ENCODE measurements at regions not wholly inside any gene's neighbourhood (a gene's known extent, or its start where the extent isn't known, plus 50 kb on each side); places are given as distances from the start of the nearest gene placed in this dataset.
"Not testable (repeated sequence)": the region's sequence is repeated elsewhere in the genome, so short reads cannot be mapped to it uniquely, and the experiment has no call there.

DNA sequence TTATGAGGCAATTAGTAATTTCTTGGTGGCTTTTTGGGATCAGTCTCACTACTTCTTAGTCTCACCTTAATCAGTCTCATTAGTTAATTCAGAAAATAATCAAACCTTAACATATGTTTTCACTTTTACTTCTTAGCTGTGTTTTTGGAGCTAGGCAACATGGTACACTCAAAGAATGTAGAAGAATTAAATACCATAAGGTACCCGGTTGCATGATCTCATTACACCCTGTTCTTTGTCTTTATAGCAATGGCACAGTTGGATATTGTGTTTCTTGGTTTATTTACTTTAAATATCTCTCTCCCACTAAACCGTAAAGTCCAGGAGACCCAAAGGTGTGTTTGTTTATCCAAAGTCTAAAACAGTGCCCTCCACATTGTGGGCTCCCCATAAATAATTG lies 132.3 kb downstream of the TNFSF18 start:
- no peak for DNase-seq (ENCODE audit: low read depth in 2 of 2)

DNA sequence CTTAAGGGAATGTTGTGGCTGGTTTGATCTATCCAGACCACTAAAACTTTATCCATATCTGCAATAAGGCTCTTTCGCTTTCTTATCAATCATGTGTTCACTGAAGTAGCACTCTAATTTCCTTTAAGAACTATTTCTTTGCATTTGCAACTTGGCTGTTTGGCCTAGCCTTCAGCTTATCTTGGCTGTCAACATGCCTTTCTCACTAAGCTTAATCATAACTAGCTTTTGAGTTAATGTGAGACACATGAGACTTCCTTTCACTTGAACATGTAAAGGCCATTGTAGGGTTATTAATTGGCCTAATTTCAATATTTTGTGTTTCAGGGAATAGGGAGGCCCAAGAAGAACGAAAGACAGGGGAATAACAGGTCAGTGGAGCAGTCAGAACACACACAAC lies 124.7 kb downstream of the TNFSF18 start:
- no peak for DNase-seq (ENCODE audit: low read depth in 2 of 2)

DNA sequence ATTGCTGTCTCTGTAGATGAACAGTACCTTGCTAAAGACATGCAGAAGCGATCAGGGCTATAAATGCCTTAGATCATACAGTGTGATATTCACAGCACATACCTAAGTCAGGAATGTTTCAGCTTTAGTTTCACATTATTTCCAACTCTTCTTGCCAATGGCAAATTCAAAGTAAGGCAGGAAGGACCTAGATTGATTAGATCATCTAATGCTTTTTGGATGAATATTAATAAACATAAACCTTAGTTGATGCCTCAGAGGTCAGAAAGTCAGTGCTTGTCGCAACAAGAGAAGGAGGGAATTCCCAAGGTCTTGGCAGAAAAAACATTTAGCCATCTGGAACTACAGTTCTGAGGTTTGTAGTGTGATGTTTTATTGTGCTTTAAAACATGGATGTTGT lies 122.3 kb downstream of the TNFSF18 start:
- DNase-seq (ENCODE audit: low read depth in 2 of 2): no peak

DNA sequence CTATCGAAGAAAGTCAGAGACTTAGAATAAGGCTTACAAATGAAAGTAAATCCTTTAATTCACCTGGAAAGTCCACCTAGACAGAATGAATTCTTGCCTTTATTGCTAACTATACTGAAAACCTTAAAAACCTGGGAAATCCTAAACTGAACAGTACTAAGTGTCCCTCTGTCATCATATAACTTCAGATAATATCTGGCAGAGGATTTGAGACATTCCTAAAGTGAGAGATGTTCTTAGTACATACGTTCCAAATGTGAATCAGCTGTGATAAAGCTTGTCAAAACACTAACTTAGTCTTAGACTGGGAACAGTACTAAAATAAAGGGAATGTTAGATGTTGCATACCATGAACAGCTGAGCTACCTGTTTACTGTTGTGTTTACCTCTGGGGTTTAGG lies 121.7 kb downstream of the TNFSF18 start:
- no peak for DNase-seq (ENCODE audit: low read depth in 2 of 2)

DNA sequence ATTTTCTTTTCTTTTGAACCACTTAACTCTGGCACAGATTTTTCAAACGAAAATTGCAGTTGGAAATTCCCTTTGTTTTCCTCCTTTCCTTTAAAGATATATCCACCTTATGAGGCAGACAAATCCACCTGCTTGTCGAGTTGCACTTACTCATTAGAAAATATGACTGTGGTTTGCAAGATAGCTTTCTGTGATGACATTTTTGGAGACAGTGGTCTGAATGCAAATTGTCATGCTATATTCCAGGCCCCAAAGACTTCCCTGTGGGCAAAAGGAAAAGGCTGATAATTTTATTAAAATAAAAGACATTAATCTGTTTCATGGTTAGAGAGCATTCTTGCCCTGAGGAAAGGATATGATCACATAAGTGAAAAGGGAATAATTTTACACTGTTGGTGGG lies 120.6 kb downstream of the TNFSF18 start:
- DNase-seq (ENCODE audit: low read depth in 2 of 2): no peak

DNA sequence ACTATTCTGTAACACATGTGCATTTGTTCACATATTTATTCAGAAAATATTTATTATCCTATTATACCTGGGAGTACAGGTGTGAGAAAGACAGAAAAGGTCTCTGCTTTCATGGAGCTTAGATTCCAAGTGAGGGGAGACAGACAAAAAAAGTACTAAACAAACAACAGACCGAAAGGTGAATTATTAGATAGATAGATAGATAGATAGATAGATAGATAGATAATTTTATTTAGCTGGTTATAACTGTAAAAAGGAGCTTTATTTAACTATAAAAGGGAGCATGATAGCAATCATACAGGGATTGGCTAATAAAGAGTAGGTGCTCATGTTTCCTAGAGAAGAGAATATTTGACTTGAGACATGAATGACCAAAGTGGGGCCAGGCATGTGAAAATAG lies 119.4 kb downstream of the TNFSF18 start:
- no peak for DNase-seq (ENCODE audit: low read depth in 2 of 2)

DNA sequence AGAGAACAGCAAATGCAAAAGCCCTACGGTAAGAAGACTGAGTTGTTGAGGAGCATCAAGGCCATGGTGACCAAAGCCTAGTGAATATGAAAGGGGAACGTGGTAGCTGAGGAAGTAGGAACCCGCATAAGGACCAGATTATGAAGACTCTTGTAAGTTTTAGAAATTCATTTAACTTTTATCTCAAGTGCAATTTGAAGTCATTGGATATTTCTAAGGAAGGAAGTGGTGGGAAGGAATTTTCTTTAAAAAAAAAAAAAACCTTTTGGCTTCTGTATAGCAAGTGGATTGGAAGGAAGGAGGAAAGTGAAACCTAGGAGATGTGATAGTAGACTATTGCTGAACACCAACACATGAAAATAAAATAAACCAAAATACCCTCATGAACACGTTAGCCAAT lies 119.0 kb downstream of the TNFSF18 start:
- DNase-seq (ENCODE audit: low read depth in 2 of 2): no peak

DNA sequence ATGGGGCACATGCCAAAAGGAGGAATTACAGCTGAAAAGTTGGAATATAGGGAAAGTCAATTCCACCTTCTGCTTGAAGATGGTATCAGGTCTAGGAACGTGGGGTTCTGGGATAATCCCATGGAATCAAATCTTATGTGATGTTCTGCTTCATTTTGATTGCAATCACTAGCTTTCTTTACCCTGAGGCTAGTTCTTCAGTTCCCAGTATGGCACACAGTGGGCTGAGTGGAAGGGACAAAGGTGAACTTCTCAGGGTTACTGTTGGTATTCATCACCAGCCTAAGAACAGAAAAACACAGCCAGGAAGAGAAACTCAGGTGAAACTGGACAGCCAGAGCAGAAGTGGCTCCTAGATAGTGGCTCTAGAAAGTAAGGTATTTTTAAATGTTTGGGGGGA lies 117.8 kb downstream of the TNFSF18 start:
- no peak for DNase-seq (ENCODE audit: low read depth in 2 of 2)

DNA sequence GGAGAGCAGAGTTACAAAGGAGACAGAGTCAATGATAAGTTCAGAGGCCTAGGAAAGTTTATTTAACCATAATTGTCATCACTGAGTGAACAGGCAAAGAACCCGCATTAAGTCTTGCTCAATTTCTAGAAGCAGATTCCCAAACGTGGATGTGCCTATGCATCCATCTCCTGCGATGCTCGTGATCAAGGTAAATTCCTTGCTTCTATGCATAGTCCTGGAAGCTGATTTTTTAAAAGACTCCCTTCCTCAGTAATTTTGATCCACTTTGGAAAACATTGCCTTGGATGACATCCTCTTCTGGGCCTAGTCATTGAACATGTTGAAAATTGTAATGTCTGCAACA lies 116.4 kb downstream of the TNFSF18 start:
- DNase-seq (ENCODE audit: low read depth in 2 of 2): no peak

DNA sequence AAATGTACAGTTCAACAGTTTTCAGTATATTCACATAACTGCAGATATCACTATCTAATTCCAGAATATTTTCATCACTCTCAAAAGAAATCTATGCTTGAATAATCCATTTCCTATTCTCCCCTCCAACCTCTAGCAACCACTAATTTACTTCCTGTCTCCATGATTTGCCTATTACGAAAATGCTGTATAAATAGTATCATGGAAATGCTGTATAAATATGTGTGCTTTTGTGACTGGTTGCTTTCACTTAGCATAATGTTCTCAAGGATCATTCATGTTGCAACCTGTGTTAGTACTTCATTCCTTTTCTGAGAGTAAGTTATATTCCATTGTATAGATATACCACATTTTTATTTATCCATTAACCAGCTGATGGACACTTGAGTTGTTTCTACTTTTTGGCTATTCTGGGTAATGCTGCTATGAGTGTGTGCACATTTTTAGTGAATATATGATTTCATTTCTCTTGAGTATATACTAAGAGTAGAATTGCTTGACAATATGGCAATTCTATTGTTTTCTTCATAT lies 115.6 kb downstream of the TNFSF18 start:
- DNase-seq (ENCODE audit: low read depth in 2 of 2): no peak

DNA sequence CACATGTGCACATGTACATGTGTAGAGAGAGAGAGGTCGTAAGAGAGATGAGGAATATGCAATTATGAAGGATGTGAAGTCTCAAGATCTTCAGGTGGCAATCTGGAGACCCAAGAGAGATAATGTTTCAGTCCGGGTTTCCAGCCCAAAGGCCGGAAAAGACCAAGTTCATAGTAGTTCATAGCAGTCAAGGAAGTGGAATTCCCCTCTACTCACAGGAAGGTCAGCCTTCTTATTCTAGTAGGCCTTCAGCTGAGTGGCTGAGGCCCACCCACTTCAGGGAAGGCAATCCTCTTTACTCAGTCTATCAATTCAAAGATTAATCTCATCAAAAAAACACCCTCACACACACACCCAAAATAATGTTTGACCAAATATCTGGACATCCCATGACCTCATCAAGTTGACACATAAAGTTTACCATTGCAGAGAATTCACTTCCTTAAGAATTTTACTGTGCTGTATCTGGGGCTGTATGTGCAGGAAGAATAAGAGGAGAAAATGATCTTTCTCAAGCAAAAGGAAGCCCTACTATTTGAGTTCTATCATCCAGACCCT lies 114.6 kb downstream of the TNFSF18 start:
- no peak for DNase-seq (ENCODE audit: low read depth in 2 of 2)

DNA sequence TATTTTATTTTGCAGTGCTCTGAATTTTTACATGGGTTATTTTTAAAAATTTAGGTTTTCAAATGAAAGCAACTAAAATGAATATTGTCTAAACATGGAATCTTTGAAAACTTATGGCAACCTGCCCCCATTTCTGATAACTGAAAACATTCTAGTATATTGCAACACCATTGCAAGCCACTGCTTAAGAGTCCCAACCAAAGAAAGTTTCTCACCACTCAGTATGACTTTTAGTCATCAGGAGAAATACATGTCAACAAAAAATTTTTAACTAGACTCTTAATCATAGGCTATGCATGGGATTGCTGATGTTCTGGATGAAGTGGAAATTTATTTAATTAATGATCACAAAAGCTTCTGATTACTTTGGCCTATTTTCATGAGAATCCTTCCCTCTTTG lies 112.1 kb downstream of the TNFSF18 start:
- no peak for DNase-seq (ENCODE audit: low read depth in 2 of 2)

DNA sequence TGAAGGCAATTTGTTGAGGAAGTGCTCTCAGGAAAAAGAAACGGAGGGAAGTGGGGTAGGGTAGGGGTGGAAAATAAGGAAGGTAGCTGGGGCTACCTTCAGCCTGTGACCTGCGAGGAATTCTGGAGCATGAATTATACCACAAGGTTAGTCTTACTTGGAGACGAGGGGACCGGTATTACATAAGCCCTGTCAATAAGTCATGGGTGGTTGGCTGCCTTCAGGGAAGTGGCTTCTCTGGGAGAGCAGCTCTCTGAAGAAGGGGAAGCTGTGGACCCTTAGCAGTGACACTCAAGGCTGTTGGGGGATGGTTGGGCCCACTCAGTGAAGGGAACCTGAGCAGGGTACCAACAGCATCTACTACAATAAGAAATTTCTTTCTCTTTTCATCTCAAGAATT lies 111.3 kb downstream of the TNFSF18 start:
- no peak for DNase-seq (ENCODE audit: low read depth in 2 of 2)

DNA sequence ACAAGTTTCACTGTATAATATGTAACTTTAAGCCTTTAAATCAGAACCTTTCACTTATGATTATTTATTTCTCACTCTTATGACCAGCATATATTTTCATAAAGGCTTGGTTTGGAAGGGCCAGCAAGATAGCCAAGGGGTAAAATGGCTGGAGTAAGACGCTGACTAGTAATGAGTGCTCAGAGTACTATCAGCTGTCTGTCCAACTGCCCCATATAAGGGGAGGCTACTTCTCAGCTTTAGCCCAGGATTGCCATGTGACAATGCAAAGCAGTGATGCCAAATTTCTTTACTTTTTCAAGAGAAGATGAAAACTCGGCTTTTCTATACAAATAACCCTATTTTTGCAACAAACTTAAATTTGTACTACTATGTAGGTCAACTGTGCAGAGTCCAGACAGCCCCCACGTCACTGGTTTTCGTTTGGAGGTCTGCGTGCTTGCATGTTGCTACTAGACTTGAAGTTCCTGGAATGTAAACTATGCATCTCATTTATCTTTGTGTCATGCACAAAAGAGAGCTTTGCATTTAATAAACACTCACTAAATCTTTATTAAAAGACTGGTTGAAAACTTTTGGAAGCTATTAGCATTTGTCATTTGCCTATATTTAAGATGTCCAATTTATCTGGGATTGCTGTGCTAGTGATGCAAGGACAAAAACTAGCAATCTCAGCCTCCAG lies 110.4 kb downstream of the TNFSF18 start:
- DNase-seq (ENCODE audit: low read depth in 2 of 2): no peak

DNA sequence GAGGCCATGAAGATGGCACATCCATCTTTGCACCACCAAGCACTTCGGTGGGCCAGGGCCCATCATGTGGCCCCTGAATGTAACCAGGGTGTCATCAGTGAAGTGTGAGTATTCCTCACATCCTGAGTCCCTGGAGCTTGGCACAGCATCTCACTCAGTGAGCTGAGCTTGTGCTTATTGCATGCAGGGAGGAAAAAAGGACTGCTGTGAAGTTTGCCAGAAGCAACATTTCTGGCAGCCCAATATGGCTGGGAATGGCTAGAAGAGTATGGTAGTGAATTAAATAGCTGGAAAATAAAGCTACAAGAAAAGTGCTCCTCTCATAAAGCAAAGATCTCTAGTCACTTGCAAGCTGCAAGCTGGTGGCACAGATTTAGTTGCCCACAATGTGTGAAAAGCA lies 109.3 kb downstream of the TNFSF18 start:
- no peak for DNase-seq (ENCODE audit: low read depth in 2 of 2)

DNA sequence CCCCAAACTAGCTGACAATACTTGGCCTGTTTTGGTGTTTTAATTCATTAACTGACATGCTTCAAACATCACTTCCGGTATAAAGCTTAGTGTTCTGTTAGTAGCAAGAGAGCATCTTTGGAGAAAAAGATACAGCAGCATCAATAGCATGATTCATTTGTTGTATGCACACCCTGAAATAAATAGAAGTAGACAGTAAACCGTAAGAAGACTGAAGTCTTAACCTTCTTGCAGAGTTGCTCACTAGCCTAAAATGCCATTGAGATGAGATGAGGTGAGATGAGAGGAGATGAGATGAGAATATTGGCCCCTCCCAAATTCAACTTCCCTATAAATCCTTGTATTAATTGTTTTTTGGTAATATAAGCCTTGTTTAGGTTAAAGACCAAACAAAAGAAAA lies 108.8 kb downstream of the TNFSF18 start:
- no peak for DNase-seq (ENCODE audit: low read depth in 2 of 2)

DNA sequence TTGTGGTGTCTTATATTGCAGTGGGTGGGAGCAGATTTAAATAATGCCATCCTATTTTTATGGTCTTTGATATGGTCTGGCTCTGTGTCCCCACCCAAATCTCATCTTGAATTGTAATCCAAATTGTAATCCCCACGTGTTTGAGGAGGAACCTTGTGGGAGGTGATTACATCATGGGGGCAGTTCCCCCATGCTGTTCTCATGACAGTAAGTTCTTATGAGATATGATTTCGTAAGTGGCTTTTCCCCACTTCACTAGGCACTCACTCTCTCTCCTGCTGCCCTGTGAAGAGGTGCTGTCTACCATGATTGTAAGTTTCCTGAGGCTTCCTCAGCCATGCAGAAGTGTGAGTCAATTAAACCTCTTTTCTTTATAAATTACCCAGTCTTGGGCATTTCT lies 107.6 kb downstream of the TNFSF18 start:
- DNase-seq (ENCODE audit: low read depth in 2 of 2): not testable (repeated sequence)

DNA sequence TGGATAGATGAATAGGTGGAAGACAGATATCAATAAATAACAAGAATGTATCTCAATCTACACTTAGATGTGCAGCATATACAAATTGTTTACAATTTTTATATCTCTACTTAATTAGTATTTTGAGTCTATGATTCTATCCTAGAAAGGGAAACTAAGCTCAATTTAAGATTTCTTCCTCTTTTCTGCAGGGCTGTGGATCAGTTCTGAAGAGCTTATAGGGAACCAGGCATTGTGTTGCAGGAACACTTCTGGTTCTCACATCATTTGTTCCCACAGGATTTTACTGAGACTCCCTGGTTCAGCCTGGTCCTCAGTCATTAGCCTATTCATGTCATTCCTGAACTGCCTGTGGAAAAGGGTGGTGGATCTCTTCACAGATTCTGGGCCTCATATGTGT lies 105.8 kb downstream of the TNFSF18 start:
- DNase-seq (ENCODE audit: low read depth in 2 of 2): no peak

DNA sequence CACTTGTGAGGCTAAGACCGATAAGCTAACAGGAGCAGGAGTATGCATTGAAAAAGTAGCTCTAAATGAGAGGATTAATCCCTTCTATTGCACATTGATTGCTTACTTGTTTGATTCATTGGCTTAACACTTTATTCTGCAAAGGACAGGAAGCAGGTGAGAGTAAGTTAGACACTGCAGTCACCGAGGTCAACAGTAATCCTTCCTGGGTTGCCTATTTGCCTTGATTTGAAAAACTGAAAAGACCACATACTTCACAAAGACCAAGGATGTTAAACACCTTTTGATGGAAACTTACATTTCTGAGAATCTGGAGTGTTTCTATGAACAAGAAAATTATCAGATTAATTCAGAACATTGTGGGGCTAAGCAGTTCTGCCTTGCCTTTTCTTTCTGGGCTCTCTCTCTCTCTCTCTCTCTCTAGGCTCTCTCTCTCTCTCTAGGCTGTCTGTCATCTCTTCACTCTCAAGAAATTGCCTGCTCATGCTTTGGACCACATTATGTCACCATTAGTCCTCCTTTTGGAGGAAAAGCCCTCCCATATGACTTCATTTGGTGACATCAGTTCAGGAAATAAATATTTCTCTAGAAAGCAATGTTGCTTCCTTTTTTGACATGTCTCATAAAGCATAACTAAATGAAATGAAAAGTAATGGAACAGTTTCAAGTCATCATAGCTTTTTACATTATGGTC lies 103.8 kb downstream of the TNFSF18 start:
- DNase-seq (ENCODE audit: low read depth in 2 of 2): no peak

DNA sequence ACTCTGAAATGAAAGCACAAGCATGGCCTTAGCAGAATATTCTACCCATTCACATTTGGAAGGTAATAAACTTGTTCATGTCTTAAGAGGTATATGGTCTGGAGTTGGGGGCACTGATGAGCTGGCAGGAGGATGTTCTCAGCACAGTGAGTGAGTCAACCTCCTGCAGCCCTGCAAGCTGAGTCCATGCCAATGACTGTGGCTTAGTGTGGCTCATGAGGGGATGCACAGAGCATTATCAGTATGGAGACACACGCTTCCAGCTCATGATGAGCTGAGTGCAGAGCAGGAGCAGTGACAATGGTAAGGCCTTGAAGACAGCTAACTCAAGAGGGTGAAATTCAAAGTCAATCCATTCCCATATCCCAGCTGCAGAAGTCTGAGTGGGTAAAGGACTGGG lies 102.3 kb downstream of the TNFSF18 start:
- no peak for DNase-seq (ENCODE audit: low read depth in 2 of 2)

DNA sequence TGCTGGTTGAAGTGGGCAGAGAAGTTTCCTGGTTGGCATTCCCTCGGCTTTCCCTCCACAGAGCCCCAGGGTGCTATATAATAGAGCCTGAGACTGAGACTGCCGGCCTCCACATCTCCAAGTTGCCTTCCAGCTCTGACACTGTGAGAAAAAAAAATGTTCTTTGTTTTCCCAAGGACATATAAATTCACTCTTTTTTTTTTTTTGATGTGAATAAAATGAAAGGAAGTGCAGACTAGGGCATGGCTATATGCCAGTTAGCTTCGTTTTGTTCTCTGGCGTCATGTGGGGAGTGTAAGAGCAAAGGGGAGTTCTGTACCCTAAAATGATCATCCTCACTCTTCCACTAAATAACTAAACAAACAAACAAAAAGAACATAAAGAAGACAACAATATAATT lies 101.6 kb downstream of the TNFSF18 start:
- no peak for DNase-seq (ENCODE audit: low read depth in 2 of 2)

DNA sequence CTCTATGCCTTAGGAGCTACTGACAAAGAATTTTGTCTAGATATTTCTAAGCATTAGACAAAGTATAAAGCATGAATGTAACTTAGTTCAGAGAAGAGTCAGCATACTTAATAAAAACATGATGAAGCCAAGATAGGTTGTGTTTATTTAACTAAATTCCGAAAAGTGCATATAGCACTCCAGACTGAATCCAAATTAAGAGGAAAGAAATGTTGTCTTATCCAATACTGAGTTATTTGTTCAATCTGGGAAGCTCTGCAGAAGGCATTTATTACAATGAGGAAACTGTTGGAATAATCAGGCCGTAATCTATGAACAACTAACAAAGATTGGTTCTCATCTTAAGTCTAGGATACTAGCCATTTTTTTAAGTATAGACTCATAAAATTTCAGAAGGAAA lies 100.2 kb downstream of the TNFSF18 start:
- DNase-seq (ENCODE audit: low read depth in 2 of 2): no peak

DNA sequence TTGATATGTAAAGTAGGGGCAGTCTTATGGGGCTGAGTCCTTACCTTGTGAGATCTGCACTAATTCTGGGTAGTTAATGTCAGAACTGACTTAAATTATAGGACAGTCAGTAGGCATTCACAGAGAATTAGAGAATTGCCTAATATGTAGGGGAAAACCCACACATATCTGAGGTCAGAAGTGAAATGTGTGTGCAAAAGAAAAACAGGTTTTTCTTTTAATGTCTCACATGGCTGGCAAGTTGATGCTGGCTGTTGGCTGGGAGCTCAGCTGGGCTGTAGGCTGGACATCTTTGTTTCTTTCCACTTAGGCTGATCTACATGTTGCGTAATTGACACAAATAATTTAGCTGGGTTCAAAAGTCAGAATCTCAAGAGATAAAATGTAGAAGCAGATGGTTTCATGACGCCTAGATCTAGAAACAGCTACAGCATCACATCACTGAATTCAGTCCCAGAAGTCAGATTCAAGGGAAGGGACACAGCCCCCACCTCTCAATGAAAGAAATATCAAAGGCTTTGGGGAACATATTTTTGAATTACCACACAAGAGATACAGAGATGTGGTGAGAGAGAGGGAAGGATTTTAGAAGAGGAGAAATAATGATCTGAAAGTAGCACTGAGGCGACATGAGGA lies 98.9 kb downstream of the TNFSF18 start:
- DNase-seq (ENCODE audit: low read depth in 2 of 2): no peak

Data from stimulated activated CD4-positive, alpha-beta T cell treated with anti-CD3 and anti-CD28 coated beads, Interleukin-12 subunit alpha, Interleukin-12 subunit beta, amount 100 ng/mL, for 24 hours (primary cell).